RKO (cell line): ENCODE measurements at regions not wholly inside any gene's neighbourhood (a gene's known extent, or its start where the extent isn't known, plus 50 kb on each side); places are given as distances from the start of the nearest gene placed in this dataset.

Experiments used
- DNase-seq: peaks from one replicate; pipeline ENCODE4 v3.0.0-alpha.2; 2016; ENCODE audit warnings: low spot score

DNA sequence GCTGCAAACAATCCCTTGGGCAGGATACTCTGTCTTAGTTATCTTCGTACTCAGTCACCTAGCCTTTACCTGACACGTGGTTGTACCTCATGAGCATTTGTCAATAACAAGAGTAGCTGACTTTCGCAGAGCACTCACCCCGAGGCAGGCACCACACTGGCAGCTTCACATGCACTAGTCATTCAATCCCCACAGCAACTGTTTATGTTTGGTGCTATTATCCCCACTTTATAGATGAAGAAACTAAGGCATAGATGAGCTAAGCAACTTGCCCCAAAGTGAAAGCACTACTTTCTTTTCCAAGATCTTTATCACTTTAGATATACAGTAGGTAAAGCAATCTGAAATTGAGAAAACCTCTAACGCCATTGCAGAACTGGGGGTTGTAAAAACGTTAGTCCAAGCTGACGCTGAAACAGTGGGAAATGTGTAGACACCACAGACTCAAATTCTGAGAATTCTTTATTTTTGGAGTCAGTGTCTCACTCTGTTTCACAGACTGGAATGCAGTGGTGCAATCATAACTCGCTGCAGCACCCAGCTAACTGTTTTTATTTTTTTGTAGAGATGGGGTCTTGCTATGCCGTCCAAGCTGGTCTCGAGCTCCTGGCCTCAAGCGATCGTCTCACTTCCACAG is 446.0 kb downstream of the FOXO1 start:
- no peak for DNase-seq

DNA sequence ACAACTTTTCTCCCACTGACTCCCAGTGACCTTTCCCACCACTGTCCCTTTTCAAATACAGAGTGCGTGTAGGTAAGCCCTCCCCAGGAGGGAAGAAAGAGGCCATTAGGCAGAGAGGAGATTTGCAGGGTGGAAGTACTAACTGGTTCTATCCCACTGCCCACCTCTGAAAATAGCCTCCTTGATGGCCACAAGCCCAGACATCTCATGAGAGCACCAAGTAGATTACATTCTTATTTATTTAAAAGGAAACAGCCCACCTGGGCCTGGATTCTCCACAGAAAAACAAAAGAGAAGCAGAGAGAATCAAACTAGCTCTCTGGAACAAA is 445.3 kb downstream of the FOXO1 start:
- no peak for DNase-seq

DNA sequence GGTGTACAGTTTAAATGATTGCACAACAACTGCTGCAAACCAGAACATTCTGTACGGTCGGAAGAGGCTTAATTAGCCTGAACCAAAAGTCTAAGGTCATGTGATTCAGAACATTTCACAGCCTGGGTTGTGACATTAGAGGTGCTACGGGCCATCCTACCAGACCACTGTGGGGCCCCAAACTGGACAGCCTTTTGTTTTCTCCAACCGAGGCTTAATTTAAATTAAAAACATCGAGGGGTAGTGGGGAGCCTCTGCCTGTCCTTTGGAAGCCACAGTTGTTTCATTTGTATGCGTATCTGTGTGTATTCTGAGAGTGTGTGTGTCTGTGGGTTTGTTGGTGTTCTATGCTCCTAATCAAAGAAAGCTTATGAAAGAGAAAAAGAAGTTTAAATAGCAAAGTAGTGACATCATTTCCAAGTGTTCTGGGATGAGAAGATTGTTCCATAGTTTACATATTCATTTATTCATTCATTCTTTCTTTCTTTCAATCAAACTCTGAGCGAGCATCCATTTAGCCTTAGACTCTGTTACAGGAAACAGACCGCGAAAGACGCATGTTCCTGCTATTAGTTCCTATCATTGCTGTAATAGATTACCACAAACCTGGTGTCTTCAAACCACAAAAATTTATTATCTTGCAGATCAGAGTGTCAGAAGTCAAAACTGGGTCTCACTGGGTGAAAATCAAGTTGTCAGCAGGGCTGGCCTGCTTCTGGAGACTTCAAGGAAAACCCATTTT is 444.8 kb downstream of the FOXO1 start:
- no peak for DNase-seq

DNA sequence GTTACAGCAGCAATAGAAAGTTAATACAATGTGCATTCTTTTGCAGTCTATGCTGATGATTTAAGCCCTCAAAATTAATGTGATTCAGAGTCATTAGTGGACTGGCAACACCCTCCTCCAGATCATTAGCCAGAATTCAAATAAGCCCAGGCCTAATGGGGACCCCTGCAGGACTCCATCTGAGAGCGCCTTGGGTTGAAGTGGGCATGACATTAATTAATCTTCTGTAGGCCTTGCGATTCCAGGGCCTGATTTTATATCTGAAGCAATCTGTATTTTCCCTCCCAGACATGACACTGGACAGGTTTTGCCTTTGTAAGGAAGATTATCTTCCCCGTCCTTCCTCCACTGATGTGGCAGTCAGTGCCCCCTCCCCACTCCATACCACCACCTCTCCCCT is 442.9 kb downstream of the FOXO1 start:
- DNase-seq = no peak

DNA sequence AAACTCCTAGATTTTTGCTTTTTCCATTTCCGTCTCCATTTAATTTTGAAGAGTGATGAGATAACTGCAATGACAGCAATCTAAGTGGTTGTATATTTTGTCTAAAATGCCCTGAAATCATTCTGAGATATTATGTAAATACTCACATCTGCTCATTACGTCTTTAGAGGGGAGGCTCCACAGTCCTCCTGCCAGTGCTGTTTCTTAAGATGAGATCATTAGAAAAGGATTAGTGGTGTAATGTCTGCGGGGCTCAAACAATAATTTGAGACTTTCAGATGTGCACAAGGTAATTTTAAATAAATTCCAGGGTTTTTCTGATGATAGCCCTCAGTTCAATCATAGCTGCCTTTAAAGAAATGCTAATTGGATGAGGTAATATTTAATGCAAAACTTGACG is 437.9 kb downstream of the FOXO1 start:
- no peak for DNase-seq

DNA sequence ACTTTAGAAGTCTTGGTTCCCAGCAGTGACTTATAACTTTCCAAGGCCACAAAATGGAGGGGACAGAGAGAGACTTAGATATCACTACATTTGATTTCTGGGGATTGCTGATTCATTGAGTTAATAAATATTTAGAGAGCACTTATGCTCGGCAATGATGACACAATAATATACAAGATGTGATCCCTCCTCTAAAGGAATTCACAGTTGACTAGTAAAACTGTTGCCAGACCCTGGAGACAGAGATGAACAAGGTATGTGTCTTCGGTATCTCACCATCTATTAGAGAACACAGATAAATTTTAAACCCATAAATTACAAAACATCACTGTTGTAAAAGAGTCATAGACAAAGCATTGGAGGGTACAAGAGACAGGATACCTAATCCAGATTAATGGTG is 437.5 kb downstream of the FOXO1 start:
- DNase-seq = no peak

DNA sequence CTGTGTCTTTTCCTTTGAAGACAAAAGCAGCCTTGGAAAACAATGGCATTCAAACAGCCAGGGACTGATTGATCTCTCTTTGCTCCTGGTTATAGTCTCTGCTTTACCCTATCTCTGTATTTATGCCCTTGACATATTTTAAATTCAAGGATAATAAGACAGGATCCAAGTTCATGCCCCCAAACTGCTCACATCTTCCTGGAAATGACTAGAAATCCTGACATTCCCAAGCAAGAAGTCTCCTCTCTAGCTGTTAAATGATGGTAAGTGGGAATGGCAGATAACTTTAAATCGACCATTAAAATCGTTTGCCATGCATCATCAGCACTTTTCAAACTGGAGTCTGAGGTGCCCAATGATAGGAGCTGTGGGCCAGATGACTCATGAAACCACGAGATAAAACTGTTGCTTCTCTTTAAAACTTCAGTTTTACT is 435.6 kb downstream of the FOXO1 start:
- DNase-seq = no peak

DNA sequence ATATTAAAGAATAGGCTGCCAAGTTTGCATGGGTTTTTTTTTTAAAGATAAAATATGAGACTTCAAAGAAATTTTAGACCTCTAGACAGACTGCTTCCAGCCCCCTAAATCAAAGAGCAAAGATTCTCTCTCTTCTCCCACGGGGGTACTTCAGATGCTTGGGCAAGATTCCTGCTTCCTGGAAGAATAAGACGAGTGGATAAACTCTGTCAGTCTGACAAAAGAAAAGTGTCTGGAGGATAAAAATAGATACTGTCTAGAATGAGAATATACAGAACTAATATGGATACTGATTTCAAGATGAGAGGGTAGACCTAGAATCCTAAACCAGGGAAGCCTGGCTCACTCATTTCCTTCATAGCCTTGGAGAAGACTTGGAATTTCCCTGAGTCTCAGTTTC is 435.1 kb downstream of the FOXO1 start:
- no peak for DNase-seq

DNA sequence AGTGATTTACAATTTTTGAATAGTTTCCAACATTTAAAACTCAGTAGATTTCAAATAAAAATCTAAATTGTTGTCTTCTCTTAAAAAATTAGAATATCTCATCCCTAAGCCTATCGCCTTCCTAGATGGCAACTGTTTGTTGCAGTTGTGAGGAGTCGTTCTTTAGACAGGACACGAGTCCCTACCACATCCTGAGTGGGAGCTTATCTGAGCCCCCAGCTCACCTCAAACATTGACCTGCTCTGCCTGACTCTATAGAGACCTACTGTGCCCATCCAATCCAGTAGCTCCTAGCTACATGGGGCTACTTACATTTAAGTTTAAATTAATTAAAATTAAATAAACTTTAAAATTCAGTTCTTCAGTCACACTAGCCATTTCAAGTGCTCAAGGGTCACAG is 434.7 kb downstream of the FOXO1 start:
- no peak for DNase-seq

DNA sequence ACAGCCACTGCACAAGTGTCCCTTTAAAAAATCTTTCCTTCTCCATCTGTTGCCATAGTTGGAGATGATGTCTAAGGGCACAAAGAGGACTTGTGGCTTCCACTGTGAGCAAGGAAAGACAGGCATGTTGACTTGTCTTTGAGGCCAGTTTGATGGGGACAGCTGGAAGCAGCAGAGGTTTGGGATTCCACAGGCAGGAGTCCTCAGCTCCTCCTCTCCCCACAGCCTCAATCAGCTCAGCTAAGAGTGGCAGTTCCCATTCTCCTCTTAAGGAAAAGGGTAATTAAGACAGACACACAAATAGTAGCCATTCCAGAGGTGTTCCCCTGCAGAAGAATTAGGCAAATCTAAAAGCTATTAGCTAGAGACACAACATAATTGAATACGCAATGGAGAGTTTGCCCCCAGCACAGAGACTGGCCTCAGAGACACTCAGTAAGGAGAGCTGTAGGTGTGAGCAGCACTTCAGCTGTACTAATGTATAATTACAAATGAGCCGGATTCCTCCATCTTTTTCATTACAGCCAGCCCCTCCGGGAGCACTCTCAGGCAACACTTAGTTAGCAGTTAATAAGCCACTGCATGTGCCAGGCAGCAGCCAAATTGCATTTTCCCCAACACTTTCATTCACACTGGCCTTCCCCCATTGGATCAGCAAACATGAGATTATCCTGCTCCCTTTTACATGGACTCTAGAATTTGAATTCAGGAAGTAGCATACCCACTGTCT is 434.0 kb downstream of the FOXO1 start:
- DNase-seq = no peak

DNA sequence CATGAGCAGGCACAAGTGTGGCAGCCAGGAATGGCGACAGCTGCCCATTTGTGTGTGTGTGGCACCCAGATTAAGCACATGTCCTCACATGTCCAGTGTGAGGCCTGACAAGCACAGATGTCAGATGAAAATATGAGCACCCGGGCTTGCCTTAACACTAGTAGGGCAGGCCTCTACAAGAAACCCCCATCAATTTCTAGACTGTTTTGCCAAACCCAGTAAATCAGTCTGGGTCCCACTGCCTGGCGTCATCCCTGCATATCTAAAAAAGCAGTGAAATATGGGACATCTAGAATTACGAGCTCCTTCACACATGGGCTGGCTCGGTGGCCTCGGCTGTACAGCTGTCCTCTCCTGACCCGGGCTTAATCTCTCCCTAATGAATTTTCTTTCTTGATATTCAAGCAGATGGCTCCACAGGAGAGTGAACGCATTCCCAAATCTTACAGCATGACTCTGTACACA is 432.7 kb downstream of the FOXO1 start:
- no peak for DNase-seq

DNA sequence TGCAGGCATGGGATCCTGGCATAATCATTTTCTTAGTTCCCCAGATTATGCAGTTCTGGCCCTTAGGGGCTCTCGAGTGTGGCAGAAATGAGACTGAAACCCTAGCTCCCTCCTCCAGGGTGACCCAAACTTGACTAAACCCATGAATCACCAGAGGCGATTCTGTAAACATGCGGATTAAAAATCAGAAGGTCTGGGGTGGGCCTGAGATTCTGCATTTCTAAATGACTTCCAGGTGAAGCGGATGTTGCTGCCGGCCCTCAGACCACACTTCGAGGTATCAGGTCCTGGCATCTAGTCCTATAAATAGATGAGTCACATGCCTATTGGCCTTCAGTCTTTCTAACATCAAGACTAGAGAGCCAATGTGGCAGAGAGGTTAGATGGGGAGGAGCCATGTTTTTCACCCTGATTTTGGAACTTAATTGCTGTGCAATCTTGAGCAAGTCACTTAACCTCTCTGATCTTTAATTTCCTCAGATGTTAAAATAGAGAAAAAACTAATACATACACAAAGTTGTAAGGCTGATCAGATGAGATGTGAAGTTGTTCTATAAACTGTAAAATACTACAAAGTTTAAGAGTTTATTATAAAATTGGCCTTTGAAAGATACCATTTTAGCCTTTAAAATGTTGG is 431.2 kb downstream of the FOXO1 start:
- no peak for DNase-seq

DNA sequence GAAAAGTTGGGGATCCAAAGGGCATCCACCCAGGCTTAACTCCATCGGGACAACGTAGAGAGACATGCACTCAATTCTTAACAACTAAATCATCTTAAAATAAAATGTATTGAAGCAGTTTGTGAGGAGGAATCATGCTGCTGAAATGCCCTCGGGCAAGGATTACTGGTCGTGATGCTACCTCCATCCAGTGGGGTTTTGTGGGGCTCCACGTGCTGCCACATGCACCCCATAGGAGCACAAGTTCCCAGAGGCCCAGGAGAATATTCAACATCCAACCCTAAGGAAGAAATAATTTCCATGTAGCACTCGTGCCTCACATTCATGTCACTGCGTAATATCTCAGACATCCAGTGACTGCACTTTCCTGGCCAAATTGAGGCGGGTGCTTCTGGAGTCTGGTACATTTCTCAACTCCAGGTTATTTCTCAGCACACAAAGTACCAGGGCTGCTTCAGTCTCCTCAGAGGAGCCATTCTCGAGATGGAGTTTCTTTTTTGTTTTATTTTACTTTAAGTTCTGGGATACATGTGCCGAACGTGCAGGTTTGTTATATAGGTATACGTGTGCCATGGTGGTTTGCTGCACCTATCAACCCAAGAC is 429.8 kb downstream of the FOXO1 start:
- DNase-seq = no peak

DNA sequence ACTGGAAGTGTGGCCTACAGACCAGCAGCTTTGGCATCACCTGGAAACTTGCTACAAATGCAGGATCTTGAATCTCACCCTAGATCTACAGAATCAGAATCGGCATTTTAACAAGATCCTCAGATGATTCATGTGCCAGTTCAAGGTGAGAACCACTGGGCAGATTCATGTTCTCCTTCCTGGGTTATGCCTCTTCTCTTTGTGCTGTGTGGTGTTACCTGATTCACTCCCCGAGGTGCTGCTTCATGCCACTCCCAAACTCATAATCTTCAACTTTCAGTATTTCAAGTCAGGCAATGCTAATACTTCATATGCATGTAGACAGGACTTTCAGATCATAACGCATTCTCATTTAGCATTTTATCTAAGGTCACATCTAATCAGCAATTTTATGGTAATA is 427.7 kb downstream of the FOXO1 start:
- no peak for DNase-seq

DNA sequence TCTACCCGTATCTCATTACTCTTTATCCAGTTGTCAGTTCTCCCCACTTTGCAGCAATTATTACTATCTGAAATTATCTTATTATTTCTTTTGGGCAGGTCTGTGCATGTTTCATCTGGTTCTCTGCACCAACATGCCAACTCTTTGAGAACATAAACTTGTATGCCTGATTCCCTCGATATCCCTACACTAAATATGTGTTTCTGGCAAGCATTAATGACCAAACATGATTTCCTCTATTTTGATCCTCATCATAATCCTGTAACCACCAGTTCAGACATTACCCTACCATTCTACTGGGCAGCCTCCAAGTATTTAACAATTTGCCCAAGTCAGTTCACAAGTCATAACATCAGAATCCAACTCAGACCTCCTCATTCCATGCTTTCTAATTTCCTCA is 426.1 kb downstream of the FOXO1 start:
- no peak for DNase-seq

DNA sequence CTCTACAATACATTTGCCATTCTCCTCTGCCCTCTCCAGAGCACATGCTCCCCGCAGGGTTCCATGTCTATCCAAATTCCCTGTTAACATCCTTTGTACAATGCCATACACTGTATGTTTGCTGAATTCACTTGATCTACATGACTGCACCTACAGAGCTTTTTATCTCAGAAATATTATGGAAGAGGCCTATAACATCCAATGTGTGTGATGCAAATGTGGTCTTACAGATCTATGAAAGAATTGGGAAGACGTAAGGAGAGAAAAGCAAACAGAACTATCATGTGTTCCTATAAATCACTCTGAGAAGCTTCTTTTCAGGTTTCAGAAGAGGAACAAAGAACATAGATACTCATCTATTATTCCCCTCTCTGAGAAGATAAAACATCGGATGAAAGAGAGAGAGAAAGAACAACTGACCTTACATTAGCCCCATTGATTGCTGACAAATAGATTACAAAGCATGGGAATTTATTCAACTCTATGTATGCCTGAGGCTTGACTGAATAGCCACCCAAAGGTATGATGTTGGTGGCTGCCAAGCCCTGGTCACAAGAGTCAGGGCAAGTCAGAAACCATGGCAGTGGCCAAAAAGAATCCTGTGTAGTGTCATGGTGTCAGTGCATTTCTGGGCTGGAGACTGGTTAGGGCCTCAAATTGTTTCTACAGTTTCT is 425.2 kb downstream of the FOXO1 start:
- DNase-seq = no peak

DNA sequence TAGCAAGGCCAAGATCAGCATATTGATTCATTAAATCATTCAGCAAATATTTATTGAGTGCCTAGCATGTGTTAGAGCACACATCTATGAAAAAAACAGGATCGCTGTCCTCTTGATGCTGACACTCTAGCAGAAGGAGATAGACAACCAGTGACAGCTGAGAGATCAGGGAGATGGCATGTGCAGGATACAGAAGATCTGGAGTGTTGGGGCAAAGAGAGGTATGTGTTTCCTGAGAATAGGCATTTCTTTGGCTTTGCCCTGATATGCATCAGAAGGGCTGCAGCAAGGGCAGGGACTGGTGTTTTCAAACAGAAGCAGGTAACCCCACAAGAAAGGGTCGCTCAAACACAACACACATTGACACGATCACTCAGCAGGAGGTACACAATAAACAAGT is 423.4 kb downstream of the FOXO1 start:
- DNase-seq = no peak

DNA sequence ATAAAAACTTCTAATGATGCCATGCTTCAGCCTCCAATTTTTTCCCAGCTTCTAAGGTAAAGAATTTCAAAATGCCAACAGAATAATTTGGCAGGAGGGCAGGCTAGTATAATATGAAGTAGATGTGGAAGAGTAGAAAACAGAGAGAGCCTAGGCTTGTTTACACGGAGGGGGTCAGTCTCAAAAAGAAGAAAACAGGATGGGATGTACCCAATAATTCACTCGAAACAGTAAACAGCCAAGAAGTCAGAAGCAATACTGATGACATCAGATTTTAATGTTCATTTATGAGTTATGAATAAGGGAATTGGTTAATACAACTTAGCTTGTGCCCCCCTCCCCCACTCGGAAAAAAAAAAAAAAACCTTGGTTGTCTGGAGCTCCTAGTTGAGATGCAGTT is 422.5 kb downstream of the FOXO1 start:
- DNase-seq = no peak

DNA sequence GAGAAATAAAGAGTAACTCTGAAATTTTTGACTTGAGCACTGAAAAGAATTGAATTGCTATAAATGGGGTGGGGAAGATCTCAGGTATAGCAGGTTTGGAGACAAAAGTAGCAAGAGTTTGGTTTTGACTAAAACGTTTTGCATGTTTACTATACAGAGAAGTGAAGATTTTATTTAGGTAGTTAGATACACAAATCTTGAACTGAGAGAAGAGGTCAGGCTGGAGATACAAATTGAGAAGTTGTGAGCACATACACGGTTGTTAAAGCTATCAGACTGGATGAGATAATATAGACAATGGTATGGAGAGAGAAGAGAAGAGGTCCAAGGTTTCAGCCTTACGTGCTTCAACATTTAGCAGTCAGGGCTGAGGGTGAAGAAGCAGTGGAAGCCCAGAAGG is 420.9 kb downstream of the FOXO1 start:
- no peak for DNase-seq

DNA sequence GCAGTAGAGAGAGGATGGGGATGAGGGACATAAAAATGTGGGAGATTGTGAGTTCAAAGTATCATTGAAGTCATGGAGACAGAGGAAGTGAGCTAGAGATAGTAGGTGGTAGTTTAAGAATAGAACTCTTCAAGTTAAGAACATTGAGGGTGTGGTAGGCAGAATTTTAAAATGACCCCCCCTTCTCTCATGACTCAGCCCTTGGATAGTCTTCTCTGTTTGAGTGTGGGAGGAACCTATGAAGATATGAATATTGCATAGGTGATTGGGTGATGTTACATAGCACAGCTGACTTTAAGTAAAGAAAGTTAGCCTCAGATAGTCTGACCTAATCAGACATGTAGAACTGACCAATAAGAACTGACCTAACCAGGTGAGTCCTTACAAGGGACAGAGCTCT is 418.6 kb downstream of the FOXO1 start:
- no peak for DNase-seq

DNA sequence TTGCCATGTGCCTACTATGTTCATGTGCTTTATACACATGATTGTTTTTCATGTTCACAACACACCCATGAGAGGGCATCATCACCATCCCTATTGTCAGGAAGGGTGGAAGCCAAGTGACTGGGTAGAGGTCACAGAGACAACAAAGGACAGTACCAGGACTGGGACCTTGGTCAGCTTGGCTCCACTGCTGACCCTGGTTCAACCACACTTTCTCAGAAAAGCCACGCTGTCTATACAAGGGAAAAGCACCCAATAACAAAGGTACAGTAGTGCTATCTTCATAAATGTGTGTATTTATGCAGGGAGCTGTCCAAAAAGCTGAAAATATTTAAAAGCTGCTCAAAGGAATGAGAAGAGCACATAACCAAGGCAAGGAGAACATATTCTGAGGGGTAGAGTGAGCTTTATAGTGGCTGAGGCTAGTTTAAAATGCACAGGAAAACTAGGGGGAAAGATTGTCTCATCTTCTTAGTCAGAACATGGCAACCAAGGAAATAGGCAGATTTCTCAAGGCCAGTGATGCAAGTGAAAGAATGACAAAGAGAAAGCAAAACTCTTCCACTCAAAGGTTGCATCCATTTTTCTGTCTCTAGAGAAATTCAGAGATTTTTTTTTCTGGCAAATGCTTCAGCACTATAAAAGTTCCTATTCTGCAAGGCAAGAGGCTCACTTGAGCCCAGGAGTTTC is 415.0 kb downstream of the FOXO1 start:
- DNase-seq = no peak
